ENCODE measurements at regions not wholly inside any gene's neighbourhood (a gene's known extent, or its start where the extent isn't known, plus 50 kb on each side); places are given as distances from the start of the nearest gene placed in this dataset.
A peak's percentile ranks its signal among the peaks of the same experiment; 100 is the strongest.

- DNase-seq = no peak
These were observed 188.0 kb upstream of the PGRMC2 start for GRCh38 chr4:128475597-128475996.

DNA sequence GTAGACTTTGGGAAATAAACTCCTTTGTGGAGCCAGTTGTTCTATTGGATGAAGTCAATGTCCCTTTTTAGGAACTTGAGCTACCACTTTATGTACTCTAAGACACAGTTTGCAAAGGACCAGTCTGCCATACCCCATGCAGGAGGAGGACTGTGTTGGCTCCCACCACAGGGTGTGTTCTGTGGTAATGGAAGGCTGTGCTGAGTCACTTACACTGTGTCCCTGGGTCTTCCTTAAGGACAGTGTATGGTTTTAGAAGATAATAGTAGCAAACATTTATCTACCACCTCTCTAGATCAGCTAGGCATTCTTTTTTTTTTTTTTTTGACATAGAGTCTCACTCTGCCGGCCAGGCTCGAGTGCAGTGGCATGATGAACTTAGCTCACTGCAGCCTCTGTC is 184.0 kb upstream of the PGRMC2 start:
- no peak for DNase-seq

DNA sequence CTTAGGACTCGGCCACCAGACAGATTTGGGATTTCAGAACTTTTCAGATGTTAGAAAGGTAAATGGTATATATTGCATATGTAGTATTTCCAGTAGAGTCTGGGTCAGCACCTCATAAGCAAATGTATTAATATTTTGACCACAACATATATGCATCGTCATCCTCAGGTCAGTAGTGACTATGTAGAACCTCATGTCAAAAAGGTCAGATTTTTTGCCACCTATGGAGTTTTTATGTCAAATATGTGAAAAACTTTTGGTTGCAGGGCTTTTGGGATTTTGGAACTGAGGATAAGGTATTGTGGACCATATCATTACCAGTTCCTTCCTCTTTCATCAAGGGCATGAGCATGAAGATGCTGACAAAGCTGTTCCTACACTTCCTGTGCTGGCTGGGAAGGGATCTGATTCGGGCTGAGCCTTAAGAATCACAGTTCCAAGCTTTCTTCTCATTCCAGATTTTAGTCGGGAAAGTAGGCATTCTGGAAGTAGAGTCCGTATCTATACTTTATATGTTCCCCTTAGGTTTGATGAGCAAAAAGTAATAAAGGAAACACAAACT is 183.0 kb upstream of the PGRMC2 start:
- DNase-seq = no peak

GRCh38 chr4:128468123-128468989 is 180.7 kb upstream of the PGRMC2 start:
- no peak for DNase-seq

DNA sequence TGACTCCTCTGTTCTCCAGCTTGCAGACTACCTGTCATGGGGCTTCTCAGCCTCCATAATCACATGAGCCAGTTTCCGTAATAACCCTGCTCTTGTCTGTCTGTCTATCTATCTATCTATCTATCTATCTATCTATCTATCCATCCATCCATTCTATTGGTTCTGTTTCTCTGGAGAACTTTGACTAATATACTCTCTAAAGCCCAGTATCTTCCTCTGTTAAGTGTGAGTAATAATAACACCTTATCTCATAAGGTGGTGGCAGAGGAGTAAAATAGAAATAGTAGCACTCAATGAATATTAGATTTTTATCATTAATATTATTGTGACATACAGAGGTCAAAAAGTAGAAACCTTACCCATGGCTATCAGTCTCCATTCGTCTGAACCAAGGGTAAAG is 177.9 kb upstream of the PGRMC2 start:
- no peak for DNase-seq

DNA sequence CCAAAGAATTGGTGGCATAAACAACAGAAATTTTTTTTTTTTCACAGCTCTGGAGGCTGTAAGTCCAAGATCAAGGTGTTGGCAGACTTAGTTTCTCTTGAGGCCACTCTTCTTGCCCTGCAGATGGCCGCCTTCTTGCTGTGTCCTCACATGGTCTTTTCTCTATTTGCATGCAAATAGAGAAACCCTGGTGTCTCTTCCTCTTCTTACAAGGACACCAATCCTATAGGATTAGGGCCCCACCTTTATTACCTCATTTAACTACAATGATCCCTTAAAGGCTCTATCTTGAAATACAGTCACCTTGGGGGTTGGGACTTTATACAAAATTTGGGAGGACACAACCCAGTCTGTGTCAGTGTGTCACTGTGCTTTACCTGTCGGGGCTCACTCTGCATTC is 175.4 kb upstream of the PGRMC2 start:
- no peak for DNase-seq

DNA sequence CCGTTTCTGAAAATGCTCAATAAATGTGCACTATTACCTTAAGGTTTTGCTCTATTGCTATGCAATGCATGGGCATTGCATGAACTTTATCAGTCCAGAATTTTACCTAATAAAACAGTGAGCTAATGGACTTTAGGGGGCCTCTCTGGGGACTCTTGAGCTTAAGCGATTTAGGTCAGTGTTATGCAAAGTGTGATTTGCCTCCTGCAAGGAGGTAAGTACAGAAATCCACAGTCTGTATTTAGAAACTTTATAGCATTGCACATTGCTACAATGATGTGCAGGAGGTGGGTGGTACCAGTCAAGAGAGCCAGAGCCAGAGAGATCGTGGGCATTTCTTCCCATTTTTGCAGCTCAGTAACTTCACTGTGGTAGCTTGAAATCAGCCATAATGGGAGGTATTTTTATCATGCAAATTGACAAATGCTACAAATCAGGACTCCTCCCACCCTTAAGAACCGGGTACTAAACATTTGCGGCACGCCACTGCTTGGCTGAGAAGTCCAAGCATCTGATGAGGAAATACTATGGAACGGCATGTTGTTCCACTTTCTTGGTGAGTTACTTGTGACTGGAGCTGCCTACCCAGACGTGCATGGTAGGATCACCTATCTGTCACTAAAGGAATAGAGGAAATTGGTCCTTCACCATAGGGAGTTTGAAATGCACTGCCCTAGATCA is 174.6 kb upstream of the PGRMC2 start:
- no peak for DNase-seq

GRCh38 chr4:128461291-128462102 is 173.9 kb upstream of the PGRMC2 start:
- no peak for DNase-seq

DNA sequence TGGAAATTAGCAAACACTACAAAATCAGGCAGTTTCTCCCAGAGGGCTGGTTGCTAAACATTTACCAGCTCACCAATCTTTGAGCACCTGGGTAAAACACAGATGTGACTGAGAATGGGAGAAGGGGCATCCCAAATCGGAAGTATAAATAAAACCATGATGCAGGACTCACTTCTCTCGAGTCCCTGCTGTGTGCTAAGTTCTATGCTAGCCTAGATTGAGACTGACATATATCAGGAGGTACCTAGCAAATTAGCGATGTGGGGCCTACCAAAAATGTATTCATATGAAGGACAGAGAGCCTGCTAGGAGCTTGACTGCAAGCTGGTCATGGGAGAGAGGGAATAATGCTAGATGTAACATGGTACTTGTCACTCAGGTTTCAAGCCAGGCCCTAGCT is 171.9 kb upstream of the PGRMC2 start:
- DNase-seq = no peak

GRCh38 chr4:128458816-128459215 is 171.2 kb upstream of the PGRMC2 start:
- no peak for DNase-seq

GRCh38 chr4:128457726-128458125 is 170.1 kb upstream of the PGRMC2 start:
- no peak for DNase-seq

DNA sequence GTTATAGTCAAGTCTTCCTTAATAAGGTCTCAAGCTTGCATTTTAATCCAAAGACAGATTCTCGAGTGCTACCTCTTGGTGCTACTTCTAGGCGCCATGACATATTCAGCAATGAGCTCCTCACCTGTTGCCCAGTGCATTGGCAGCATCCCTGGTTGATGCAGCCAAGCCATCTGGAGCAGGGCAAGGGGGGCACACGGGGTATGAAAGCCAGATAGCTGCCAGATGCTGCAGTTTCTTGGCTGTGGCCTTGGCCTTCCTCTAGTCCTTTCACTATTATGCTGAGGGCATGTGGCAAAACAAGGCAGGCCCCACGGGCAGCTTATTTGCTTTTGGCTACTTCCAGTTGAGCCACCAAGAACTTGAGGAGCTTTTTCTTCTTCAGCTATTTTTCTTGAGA is 168.6 kb upstream of the PGRMC2 start:
- no peak for DNase-seq

DNA sequence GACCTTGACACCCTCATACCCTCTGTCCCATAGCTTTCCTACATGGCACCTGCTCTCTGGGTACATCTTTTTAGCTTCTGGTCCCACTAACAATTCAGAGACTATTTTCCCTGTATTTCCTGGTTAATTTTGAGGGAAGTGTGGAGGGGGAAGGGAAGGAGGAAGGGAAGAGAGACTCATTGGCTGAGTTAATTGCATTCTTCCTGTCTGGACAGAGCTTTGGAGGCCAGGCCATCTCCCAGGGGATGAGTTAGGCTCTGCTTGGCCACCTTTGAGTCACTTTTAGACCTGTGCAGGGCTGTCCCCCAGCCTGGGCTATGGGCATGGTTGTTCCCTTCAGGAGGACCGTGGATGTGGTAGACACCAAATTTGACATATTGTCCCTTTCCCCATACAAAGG is 167.9 kb upstream of the PGRMC2 start:
- no peak for DNase-seq

- no peak for DNase-seq
These were observed 167.3 kb upstream of the PGRMC2 start for GRCh38 chr4:128454881-128455280.

GRCh38 chr4:128454281-128454871 is 166.8 kb upstream of the PGRMC2 start:
- peak; percentile 26 to 54 for DNase-seq

- no peak for DNase-seq
These were observed 164.8 kb upstream of the PGRMC2 start for GRCh38 chr4:128452415-128452814.

DNA sequence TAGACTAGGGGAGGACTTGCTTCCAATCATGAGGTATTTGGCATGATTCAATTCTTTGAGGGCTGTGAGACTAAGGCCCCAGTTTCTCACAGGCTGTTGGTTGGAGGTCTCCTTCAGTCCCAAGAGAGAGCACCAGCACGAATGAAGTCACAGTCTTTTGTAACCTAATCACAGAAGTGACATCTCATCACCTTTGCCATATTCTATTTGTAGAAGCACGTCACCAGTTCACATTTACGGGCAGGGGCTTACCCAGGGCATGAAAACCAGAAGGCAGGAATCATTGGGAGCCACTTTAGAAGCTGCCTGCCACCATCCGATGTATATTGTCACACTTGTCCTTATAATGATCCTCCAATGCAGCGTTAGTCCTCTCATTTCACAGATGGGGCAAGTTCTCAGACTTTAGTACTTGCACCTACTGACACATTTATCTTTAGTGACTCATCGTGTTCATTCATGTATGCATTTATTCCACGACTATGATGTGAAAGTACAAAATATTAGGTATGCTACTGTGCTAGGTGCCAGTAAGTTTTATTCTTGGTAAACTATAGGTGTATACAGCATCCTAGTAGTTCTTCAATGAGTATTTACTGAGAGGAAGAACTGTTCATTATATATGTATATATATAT is 163.8 kb upstream of the PGRMC2 start:
- DNase-seq = no peak

DNA sequence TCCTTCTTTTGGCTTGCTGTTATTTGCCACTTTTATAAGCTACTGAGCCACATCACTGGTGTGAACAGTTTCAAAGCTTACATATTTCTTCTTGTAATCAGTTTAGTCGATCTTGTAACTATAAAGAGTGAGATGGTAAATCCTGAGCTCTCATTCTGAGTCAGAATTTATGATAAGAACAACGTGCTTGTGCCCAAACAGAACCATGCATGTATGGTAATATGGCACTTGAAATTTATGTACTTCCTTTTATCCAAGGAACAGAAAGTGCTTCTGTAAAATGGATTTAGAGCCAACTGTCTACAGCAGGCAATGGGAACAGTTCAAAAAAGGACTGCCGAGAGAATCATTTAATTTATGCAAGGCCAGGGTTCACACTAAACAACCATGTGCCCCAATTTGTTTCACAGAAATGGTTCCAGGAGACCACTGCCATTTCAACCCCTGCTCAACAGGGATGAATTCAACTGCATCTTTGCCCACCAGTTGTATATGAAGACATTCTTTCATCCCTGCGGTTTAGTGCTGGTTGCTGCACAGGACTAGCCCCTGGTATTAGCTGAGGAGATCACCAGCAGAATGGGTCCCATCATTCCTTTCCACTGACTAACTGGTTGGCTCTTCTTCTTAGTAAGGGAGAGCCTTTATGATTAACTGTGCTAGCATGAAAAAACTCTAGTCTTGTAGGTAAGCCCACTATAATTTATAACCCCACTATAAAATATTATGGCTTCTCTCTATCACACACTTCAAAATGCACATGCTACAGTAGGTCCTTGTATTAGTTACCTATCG is 162.9 kb upstream of the PGRMC2 start:
- DNase-seq = no peak

DNA sequence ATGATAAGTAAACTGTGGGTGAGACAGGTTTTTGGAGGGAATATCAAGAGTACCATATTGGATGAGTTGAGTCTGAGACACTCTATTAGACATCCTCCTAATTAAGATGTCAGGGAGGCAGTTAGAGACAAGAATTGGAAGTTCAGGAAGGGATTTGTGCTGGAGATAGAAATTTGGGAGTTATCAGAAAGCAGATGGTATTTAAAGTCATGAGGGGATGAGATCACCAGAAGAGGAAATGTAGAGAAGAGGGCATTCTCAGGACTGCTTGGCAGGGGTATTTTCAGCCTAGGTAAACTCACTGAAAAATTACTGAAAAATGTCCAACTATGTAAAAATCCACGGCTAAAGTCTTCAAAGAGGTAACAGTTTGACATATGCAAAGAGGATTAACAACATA is 161.6 kb upstream of the PGRMC2 start:
- DNase-seq = no peak

GRCh38 chr4:128444544-128445302 is 157.1 kb upstream of the PGRMC2 start:
- DNase-seq = no peak

DNA sequence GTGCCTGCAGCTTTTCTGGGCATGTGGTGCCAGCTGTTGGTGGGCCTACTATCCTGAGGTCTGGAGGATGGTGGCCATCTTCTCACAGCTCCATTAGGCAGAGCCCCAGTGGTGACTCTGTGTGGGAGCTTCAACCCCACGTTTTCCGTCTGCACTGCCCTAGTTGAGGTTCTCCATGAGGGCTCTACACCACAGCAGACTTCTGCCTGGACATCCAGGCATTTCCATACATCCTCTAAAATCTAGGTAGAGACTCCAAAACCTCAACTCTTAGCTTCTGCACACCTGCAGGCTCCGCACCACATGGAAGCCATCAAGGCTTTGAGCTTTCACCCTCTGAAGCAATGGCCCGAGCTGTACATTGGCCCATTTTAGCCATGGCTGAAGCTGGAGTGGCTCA is 153.3 kb upstream of the PGRMC2 start:
- no peak for DNase-seq
